ENCODE measurements at regions not wholly inside any gene's neighbourhood (a gene's known extent, or its start where the extent isn't known, plus 50 kb on each side); places are given as distances from the start of the nearest gene placed in this dataset.

DNA sequence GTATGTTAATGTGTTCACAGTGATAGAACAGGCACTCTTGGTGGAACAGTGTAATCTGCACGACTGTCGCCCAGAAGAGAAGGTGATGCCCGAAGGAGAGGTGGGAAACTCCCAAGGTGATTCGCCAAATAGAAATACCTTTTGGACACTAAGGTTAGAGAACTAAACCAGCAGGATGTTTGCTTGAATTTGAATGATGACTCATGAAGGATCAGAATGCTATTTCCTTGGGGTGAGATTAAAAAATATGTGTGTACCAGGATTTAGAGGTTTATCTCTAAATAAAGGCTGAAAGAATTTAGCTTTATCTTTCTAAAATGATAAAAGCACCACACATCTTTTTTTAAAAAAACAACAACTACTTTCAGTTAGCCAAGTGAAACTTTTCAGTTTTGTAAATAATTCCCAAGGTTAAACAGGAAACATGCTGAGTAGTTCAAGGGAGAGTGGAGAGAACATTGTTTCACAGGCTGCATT is 297.4 kb upstream of the TAS2R1 start:
- Histone ChIP-seq H3K36me3 (ENCODE audit: control insufficient read depth, insufficient read depth, low read length) (no peaks in the 10 kb centered on the region), H3K27ac (ENCODE audit: low read depth, low read length, severe bottlenecking) (peak overlapping the region; percentile 76), H3K4me1 (ENCODE audit: control insufficient read depth, insufficient read depth, low read length, poor library complexity, severe bottlenecking) (peaks cover 32% of the 10 kb centered on the region), H3K4me3 (ENCODE audit: extremely low read depth, insufficient read depth, low read length, poor library complexity, severe bottlenecking) (no peak overlapping the region), H3K9me3 (ENCODE audit: control insufficient read depth, low read length) (peaks cover 14% of the 10 kb centered on the region)
- WGBS, 2 experiments (ENCODE audit: insufficient coverage in 2 of 2) = 67 to 71% methylated on average over 4 of the region's 4 CpGs

DNA sequence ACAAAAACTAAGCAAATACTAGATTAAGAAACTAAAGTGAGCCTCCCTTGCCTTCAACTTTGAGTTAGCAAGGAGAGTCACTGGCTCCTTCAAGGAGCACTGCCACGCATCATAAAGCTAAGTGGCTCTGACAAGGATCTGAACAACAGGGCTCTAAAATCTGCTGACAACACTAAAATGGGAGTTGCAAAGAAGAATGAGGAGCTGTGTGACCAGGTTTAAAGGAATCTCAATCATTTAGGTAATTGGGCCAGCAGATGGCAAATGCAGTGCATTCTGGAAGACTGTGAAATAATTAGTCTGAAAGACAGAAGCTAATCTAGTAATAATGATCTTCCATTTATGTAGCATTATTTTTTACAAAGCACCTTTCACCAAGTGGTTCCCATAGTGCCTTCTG is 297.0 kb upstream of the TAS2R1 start:
- Histone ChIP-seq H3K36me3 (ENCODE audit: control insufficient read depth, insufficient read depth, low read length) (no peaks in the 10 kb centered on the region), H3K9me3 (ENCODE audit: control insufficient read depth, low read length) (peaks cover 16% of the 10 kb centered on the region), H3K27ac (ENCODE audit: low read depth, low read length, severe bottlenecking) (peak overlapping the region; percentile 76), H3K4me1 (ENCODE audit: control insufficient read depth, insufficient read depth, low read length, poor library complexity, severe bottlenecking) (peaks cover 32% of the 10 kb centered on the region), H3K4me3 (ENCODE audit: extremely low read depth, insufficient read depth, low read length, poor library complexity, severe bottlenecking) (no peak overlapping the region)
- WGBS, 2 experiments (ENCODE audit: insufficient coverage in 2 of 2) = 83% methylated on average over 1 of the region's 1 CpG; no CpG with 5 or more reads in 1 of the 2 experiments

DNA sequence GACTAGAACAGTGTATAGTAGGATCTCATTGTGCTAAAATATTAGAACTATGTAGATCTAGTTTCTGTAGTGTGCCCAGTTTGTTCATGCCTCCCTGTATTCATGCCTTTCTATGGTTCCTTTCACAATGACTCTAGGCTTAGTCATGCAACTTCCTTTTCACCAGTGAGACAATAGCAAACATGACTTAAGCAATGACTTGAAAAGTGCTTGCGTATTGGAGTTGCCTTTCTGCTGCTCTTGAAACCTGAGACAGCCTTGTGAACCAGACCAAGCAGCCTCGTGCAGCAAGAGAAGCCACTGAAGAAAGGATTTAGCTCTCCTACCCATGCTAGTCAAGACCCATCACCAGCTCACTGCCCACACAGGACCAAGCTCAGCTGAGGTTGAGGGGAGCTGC is 294.5 kb upstream of the TAS2R1 start:
- Histone ChIP-seq H3K36me3 (ENCODE audit: control insufficient read depth, insufficient read depth, low read length) (no peaks in the 10 kb centered on the region), H3K4me1 (ENCODE audit: control insufficient read depth, insufficient read depth, low read length, poor library complexity, severe bottlenecking) (peaks cover 28% of the 10 kb centered on the region), H3K27ac (ENCODE audit: low read depth, low read length, severe bottlenecking) (peak overlapping the region; percentile 59), H3K4me3 (ENCODE audit: extremely low read depth, insufficient read depth, low read length, poor library complexity, severe bottlenecking) (no peak overlapping the region), H3K9me3 (ENCODE audit: control insufficient read depth, low read length) (peaks cover 18% of the 10 kb centered on the region)
- 58 to 78% methylated on average over 2 of the region's 2 CpGs for WGBS, 2 experiments (ENCODE audit: insufficient coverage in 2 of 2)

DNA sequence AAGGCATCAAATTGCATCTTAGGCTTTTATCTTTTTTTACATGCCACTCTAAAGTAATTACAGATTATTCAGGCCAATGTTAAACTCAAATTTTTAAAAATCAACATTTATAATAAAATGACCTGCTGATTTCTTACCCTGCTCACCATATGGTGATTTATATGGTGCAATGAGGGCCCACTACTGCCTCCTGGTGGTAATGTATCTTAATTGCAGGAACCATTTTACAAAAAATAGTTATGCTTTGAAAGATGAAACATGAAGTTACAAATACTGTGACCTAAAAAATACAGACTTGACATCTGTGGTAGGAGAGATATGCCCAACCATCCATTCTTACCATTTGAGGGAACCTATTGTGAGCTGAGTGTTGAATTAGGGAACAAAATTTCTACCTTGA is 292.6 kb upstream of the TAS2R1 start:
- no peak overlapping the region for H3K27ac ChIP-seq (ENCODE audit: low read depth, low read length, severe bottlenecking)
- peaks cover 18% of the 10 kb centered on the region for H3K9me3 ChIP-seq (ENCODE audit: control insufficient read depth, low read length)
- no peak overlapping the region for H3K4me3 ChIP-seq (ENCODE audit: extremely low read depth, insufficient read depth, low read length, poor library complexity, severe bottlenecking)

DNA sequence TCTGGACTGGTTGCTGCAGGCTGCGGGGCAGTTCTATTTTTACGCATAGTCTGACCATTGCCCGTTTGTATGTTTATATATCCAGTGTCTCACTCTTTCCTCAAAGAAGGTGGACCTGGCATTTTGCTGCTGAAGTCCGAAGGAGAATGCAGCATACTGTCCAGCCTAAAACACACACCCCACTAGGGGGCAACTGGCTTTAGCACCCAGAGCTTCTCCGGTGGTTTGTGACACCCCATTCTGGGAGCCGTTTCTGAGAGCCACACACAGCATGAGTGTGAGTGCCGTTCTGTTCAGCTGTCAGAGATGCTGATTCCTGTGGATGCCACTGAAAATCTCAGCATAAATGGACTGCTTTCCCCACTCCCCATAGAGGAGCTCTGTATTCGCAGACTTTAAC is 290.5 kb upstream of the TAS2R1 start:
- Histone ChIP-seq H3K9me3 (ENCODE audit: control insufficient read depth, low read length) (peaks cover 18% of the 10 kb centered on the region), H3K4me3 (ENCODE audit: extremely low read depth, insufficient read depth, low read length, poor library complexity, severe bottlenecking) (no peak overlapping the region), H3K4me1 (ENCODE audit: control insufficient read depth, insufficient read depth, low read length, poor library complexity, severe bottlenecking) (peaks cover 10% of the 10 kb centered on the region), H3K27ac (ENCODE audit: low read depth, low read length, severe bottlenecking) (no peak overlapping the region), H3K36me3 (ENCODE audit: control insufficient read depth, insufficient read depth, low read length) (no peaks in the 10 kb centered on the region)
- 92 to 94% methylated on average over 7 to 8 of the region's 8 CpGs for WGBS, 2 experiments (ENCODE audit: insufficient coverage in 2 of 2)

More for the DNA sequence above, 292.6 kb upstream of the TAS2R1 start:
- Histone ChIP-seq H3K36me3 (ENCODE audit: control insufficient read depth, insufficient read depth, low read length) (no peaks in the 10 kb centered on the region), H3K4me1 (ENCODE audit: control insufficient read depth, insufficient read depth, low read length, poor library complexity, severe bottlenecking) (peaks cover 19% of the 10 kb centered on the region)

DNA sequence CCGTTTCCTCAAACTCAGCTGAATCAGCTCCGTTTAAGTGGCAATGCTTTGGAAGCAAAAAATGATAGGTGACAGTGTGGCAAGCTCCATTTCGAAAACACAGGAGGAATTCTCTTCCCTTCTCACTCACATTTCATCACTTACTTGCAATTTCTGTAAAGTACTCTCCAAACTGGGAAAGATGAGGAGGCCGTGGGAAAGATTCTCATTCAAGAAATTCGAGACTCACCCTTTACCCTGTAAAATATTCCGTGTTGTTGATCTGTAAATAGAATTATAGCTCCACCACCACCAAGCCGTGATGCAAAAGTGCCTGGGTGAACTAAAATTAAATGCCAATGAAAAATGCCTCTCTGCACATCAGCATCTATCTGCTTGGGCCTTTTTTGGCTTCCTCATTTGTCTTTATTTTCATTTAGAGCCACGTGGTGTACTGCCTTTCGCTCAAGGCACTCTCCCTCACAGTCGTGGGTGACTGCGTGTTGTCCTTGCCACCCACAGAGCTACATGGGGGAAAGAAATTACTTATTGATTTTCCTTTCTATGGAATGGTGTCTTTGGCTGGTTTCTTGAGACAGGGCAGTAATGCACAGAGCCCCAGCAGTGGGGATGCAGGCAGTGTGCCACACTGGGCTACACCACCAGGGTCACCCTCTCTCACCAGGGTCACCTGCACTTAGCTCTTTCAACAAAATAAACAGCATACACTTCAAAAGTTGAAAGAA is 289.3 kb upstream of the TAS2R1 start:
- Histone ChIP-seq H3K4me3 (ENCODE audit: extremely low read depth, insufficient read depth, low read length, poor library complexity, severe bottlenecking) (no peak overlapping the region), H3K4me1 (ENCODE audit: control insufficient read depth, insufficient read depth, low read length, poor library complexity, severe bottlenecking) (peaks cover 4% of the 10 kb centered on the region), H3K9me3 (ENCODE audit: control insufficient read depth, low read length) (peaks cover 18% of the 10 kb centered on the region), H3K27ac (ENCODE audit: low read depth, low read length, severe bottlenecking) (no peak overlapping the region), H3K36me3 (ENCODE audit: control insufficient read depth, insufficient read depth, low read length) (no peaks in the 10 kb centered on the region)
- 79 to 82% methylated on average over 4 to 6 of the region's 11 CpGs for WGBS, 2 experiments (ENCODE audit: insufficient coverage in 2 of 2)

DNA sequence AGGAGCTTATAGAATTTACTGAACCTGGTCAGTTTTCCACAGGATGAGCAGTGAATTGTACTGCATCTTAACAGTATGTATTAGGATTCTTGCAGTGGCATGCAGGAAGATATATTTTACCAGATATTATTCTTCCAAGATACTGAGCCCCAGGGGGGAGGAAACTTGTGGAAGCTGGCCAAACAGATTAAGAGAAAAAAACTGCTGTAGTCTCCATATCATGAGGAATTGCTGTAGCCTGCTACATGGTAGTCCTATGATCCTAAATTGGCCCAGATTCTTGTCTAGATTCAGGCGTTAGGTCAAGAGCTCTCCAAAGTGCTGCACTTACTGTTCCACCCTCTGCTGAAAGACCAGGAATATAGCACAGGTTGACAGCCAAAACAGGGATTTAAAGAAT is 275.5 kb upstream of the TAS2R1 start:
- WGBS, 2 experiments (ENCODE audit: insufficient coverage in 2 of 2) = 67 to 80% methylated on average over 1 of the region's 1 CpG

DNA sequence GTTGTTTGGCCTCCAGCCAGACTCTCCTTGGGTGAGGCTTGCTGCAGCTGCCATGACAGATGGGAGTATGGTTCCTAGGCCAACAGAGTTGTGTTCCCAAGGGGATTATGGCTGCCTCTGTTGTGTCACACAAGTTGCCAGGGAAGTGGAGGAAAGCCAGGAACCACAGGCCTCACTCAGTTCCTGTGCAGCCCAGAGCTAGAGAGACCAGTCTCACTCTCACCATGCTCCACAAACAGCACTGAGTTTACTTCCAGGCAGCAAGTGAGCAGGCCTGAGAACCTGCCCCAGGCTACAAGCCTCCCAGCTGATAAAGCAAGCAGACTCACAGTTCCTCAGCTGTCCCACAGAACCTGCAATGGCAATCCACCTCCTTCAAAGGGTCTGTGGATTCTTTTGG is 273.6 kb upstream of the TAS2R1 start:
- Histone ChIP-seq H3K4me1 (ENCODE audit: control insufficient read depth, insufficient read depth, low read length, poor library complexity, severe bottlenecking) (no peaks in the 10 kb centered on the region), H3K9me3 (ENCODE audit: control insufficient read depth, low read length) (no peaks in the 10 kb centered on the region), H3K36me3 (ENCODE audit: control insufficient read depth, insufficient read depth, low read length) (no peaks in the 10 kb centered on the region), H3K4me3 (ENCODE audit: extremely low read depth, insufficient read depth, low read length, poor library complexity, severe bottlenecking) (no peak overlapping the region), H3K27ac (ENCODE audit: low read depth, low read length, severe bottlenecking) (no peak overlapping the region)

More for the DNA sequence above, 275.5 kb upstream of the TAS2R1 start:
- Histone ChIP-seq H3K9me3 (ENCODE audit: control insufficient read depth, low read length) (no peaks in the 10 kb centered on the region), H3K4me3 (ENCODE audit: extremely low read depth, insufficient read depth, low read length, poor library complexity, severe bottlenecking) (no peak overlapping the region), H3K36me3 (ENCODE audit: control insufficient read depth, insufficient read depth, low read length) (no peaks in the 10 kb centered on the region), H3K27ac (ENCODE audit: low read depth, low read length, severe bottlenecking) (no peak overlapping the region), H3K4me1 (ENCODE audit: control insufficient read depth, insufficient read depth, low read length, poor library complexity, severe bottlenecking) (no peaks in the 10 kb centered on the region)

DNA sequence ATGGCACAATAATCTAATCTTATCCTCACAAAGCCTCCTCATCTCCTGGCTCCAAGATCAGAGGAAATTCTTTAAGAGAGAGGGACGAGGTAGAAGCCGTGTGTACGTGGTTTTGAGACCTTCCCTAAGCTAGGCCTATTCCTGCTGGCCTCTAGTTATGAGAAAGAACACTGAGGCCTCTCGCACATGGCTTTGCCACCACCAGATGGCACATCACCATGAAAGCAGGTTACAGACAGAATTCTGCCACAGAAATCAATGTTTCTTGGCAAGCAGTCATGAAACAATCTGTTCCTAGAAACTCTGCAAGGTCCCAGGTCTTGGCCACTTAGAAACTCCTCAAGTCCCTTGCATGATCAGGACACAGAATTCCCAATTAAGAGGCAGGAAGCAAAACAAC is 268.2 kb upstream of the TAS2R1 start:
- H3K4me1 ChIP-seq (ENCODE audit: control insufficient read depth, insufficient read depth, low read length, poor library complexity, severe bottlenecking) = no peaks in the 10 kb centered on the region
- no peak overlapping the region for H3K4me3 ChIP-seq (ENCODE audit: extremely low read depth, insufficient read depth, low read length, poor library complexity, severe bottlenecking)
- H3K36me3 ChIP-seq (ENCODE audit: control insufficient read depth, insufficient read depth, low read length) = no peaks in the 10 kb centered on the region
- peaks cover 5% of the 10 kb centered on the region for H3K9me3 ChIP-seq (ENCODE audit: control insufficient read depth, low read length)
- 77 to 90% methylated on average over 3 to 4 of the region's 4 CpGs for WGBS, 2 experiments (ENCODE audit: insufficient coverage in 2 of 2)
- H3K27ac ChIP-seq (ENCODE audit: low read depth, low read length, severe bottlenecking) = no peak overlapping the region

DNA sequence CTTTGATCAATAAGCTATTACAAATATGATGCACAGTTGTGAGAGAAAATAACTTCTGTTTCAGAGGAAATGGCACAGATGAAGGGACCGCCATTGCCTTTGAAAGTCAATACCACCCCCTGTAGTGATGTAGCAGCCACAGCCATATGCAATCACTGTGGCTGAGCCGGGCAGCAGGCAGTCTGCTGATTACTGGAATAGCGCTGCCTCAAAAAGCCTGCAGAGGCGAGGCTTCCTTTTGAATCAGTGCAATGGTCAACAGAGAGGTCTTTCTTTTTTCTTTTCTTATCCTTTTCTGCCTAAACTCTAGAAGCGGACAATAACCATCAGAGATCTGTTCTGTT is 265.1 kb upstream of the TAS2R1 start:
- H3K27ac ChIP-seq (ENCODE audit: low read depth, low read length, severe bottlenecking) = no peak overlapping the region
- WGBS, 2 experiments (ENCODE audit: insufficient coverage in 2 of 2) = 43 to 48% methylated on average over 5 of the region's 5 CpGs
- H3K9me3 ChIP-seq (ENCODE audit: control insufficient read depth, low read length) = peaks cover 5% of the 10 kb centered on the region
- no peaks in the 10 kb centered on the region for H3K36me3 ChIP-seq (ENCODE audit: control insufficient read depth, insufficient read depth, low read length)
- peaks cover 10% of the 10 kb centered on the region for H3K4me1 ChIP-seq (ENCODE audit: control insufficient read depth, insufficient read depth, low read length, poor library complexity, severe bottlenecking)
- no peak overlapping the region for H3K4me3 ChIP-seq (ENCODE audit: extremely low read depth, insufficient read depth, low read length, poor library complexity, severe bottlenecking)

DNA sequence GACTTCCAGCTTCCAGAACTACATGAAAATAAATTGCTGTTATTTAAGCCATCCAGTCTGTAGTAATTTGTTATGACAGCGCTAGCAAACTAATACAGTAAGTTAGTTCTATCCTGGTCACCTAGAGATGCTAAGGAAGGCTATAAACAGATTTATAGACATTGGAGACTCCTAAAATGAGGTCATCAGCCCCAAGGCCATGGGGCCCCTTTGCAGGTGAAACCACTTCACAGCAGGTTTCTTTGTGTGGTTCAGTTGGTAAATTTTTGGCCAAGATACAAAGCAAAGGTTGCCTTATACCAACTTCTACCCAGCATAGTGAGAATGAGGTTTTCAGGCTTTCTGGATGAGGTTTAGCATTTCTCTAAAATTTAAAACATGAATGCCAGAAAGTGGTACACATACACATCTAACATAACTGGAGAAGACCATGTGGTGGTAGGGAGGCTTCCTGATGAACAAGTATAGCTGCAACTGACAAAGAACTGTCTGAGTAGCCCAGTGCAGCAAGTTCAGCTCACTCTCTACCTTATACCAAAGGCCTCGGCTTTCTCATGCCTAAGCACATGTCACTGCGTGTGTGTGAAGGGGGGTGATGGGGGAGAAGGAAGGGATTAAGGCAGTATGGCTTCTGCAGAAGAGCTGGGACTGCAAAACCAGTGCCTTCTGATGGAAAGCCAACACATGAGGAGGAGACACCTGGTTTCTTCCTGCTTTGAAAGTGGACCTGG is 264.6 kb upstream of the TAS2R1 start:
- H3K9me3 ChIP-seq (ENCODE audit: control insufficient read depth, low read length) = peaks cover 5% of the 10 kb centered on the region
- 100% methylated on average over 1 of the region's 3 CpGs; no CpG with 5 or more reads in 1 of the 2 experiments for WGBS, 2 experiments (ENCODE audit: insufficient coverage in 2 of 2)
- peaks cover 10% of the 10 kb centered on the region for H3K4me1 ChIP-seq (ENCODE audit: control insufficient read depth, insufficient read depth, low read length, poor library complexity, severe bottlenecking)
- no peak overlapping the region for H3K4me3 ChIP-seq (ENCODE audit: extremely low read depth, insufficient read depth, low read length, poor library complexity, severe bottlenecking)
- no peak overlapping the region for H3K27ac ChIP-seq (ENCODE audit: low read depth, low read length, severe bottlenecking)
- no peaks in the 10 kb centered on the region for H3K36me3 ChIP-seq (ENCODE audit: control insufficient read depth, insufficient read depth, low read length)

Measured in mesodermal cell (in vitro differentiated cells).